Loucy (cell line): ENCODE measurements at regions not wholly inside any gene's neighbourhood (a gene's known extent, or its start where the extent isn't known, plus 50 kb on each side); places are given as distances from the start of the nearest gene placed in this dataset.

Experiments
- H2AFZ ChIP-seq: fragments of 200-600 bp; sonication (generic); 2 replicates; pipeline ENCODE4 v1.6.0; 2016; ENCODE audit warnings: antibody characterized with exemption, mild to moderate bottlenecking, low read length, moderate library complexity
- H3F3A ChIP-seq: fragments of 200-600 bp; 2 replicates; pipeline ENCODE4 v1.6.0; 2016; ENCODE audit warnings: antibody characterized with exemption, low read depth, mild to moderate bottlenecking
- H3K27me3 ChIP-seq: fragments of 200-600 bp; sonication (generic); 2 replicates; pipeline ENCODE4 v1.6.1; 2014; ENCODE audit warnings: low read length, mild to moderate bottlenecking; ENCODE audit not compliant: insufficient read depth, poor library complexity, severe bottlenecking
- H3K36me3 ChIP-seq: fragments of 200-600 bp; sonication (generic); 2 replicates; pipeline ENCODE4 v1.6.1; 2016; ENCODE audit warnings: low read length; ENCODE audit not compliant: insufficient read depth
- H3K4me1 ChIP-seq: fragments of 200-600 bp; sonication (generic); 2 replicates; pipeline ENCODE4 v1.5.1; 2014; ENCODE audit warnings: low read length, mild to moderate bottlenecking; ENCODE audit not compliant: insufficient read depth, poor library complexity, severe bottlenecking
- H3K4me2 ChIP-seq: fragments of 200-600 bp; sonication (generic); 2 replicates; pipeline ENCODE4 v1.6.0; 2014; ENCODE audit warnings: antibody characterized with exemption, low read length, low read depth, mild to moderate bottlenecking; ENCODE audit not compliant: poor library complexity, severe bottlenecking
- H3K4me3 ChIP-seq: fragments of 200-600 bp; sonication (generic); 2 replicates; pipeline ENCODE4 v1.5.1; 2014; ENCODE audit warnings: low read length, mild to moderate bottlenecking, mixed read lengths; ENCODE audit not compliant: poor library complexity, severe bottlenecking
- H3K79me2 ChIP-seq: fragments of 200-600 bp; sonication (generic); 2 replicates; pipeline ENCODE4 v1.6.1; 2014; ENCODE audit warnings: low read length; ENCODE audit not compliant: insufficient read depth
- H3K9ac ChIP-seq: fragments of 200-600 bp; sonication (generic); 2 replicates; pipeline ENCODE4 v1.6.0; 2014; ENCODE audit warnings: mild to moderate bottlenecking, low read depth, low read length, moderate library complexity; ENCODE audit not compliant: poor library complexity, severe bottlenecking
- H3K9me2 ChIP-seq: fragments of 200-600 bp; sonication (generic); replicated peaks from 2 replicates; pipeline ENCODE4 v1.6.1; 2016; ENCODE audit warnings: low read depth, low read length, mixed read lengths
- H3K9me3 ChIP-seq: fragments of 200-600 bp; sonication (generic); 2 replicates; pipeline ENCODE4 v1.6.1; 2014; ENCODE audit warnings: mild to moderate bottlenecking, antibody characterized with exemption, low read length, low read depth; ENCODE audit not compliant: insufficient read depth
- H4K20me1 ChIP-seq: fragments of 200-600 bp; sonication (generic); 2 replicates; pipeline ENCODE4 v1.6.0; 2014; ENCODE audit warnings: antibody characterized with exemption, low read length, mild to moderate bottlenecking; ENCODE audit not compliant: insufficient read depth, poor library complexity, severe bottlenecking
- CTCF ChIP-seq: fragments of 200-600 bp; sonication (generic); conservative IDR thresholded peaks from 2 replicates; pipeline ENCODE4 v1.5.1; 2014; ENCODE audit warnings: mild to moderate bottlenecking, antibody characterized with exemption, low read length
- EZH2phosphoT487 ChIP-seq: fragments of 200-600 bp; IDR thresholded peaks from 2 replicates; pipeline ENCODE4 v1.6.1; 2018; ENCODE audit warnings: antibody characterized with exemption, mild to moderate bottlenecking, moderate library complexity, borderline replicate concordance

GRCh38 chr18:47735041-47735702 is 195.3 kb downstream of the SMAD2 start:
- H4K20me1 ChIP-seq, result no peaks in the 10 kb centered on the region
- no peak for TF ChIP-seq EZH2phosphoT487
- TF ChIP-seq CTCF, result no peak

GRCh38 chr18:47731276-47731675 is 199.2 kb downstream of the SMAD2 start:
- TF ChIP-seq CTCF (no peak), EZH2phosphoT487 (no peak)
- Histone ChIP-seq H4K20me1 (no peaks in the 10 kb centered on the region), H3K79me2 (no peaks in the 10 kb centered on the region), H3K9ac (no peak overlapping the region), H3K4me2 (no peak overlapping the region), H3K4me3 (no peak overlapping the region), H3K27me3 (no peaks in the 10 kb centered on the region), H2AFZ (no peak overlapping the region), H3K9me2 (no peaks in the 10 kb centered on the region), H3K36me3 (no peaks in the 10 kb centered on the region), H3K9me3 (no peaks in the 10 kb centered on the region), H3K4me1 (no peaks in the 10 kb centered on the region), H3F3A (no peaks in the 10 kb centered on the region)

More at GRCh38 chr18:47735041-47735702, 195.3 kb downstream of the SMAD2 start:
- Histone ChIP-seq H3K36me3 (no peaks in the 10 kb centered on the region), H3K79me2 (no peaks in the 10 kb centered on the region), H3K4me1 (no peaks in the 10 kb centered on the region), H3K4me2 (no peak overlapping the region), H3K9me3 (no peaks in the 10 kb centered on the region), H2AFZ (no peak overlapping the region), H3F3A (no peaks in the 10 kb centered on the region), H3K9me2 (no peaks in the 10 kb centered on the region), H3K27me3 (no peaks in the 10 kb centered on the region), H3K4me3 (no peak overlapping the region), H3K9ac (no peak overlapping the region)

GRCh38 chr18:47730795-47731194 is 199.7 kb downstream of the SMAD2 start:
- Histone ChIP-seq H3K36me3 (no peaks in the 10 kb centered on the region), H3K9me2 (no peaks in the 10 kb centered on the region), H3K79me2 (no peaks in the 10 kb centered on the region), H3K4me3 (no peak overlapping the region), H4K20me1 (no peaks in the 10 kb centered on the region), H3K9ac (no peak overlapping the region), H3K4me2 (no peak overlapping the region), H3F3A (no peaks in the 10 kb centered on the region), H3K27me3 (no peaks in the 10 kb centered on the region), H2AFZ (no peak overlapping the region), H3K9me3 (no peaks in the 10 kb centered on the region), H3K4me1 (no peaks in the 10 kb centered on the region)
- TF ChIP-seq EZH2phosphoT487, result no peak
- no peak for TF ChIP-seq CTCF
